K562 (cell line): ENCODE measurements at regions not wholly inside any gene's neighbourhood (a gene's known extent, or its start where the extent isn't known, plus 50 kb on each side); places are given as distances from the start of the nearest gene placed in this dataset.
A peak's percentile ranks its signal among the peaks of the same experiment; 100 is the strongest.

Experiments
- CAMTA2 ChIP-seq: fragments of 250-450 bp; sonication (Bioruptor Pico); conservative IDR thresholded peaks from 2 replicates; pipeline ENCODE4 v1.5.1; 2022
- CBX8 ChIP-seq: fragments of 200-600 bp; sonication (generic); IDR thresholded peaks from 2 replicates; pipeline ENCODE4 v1.6.1; 2012; ENCODE audit warnings: borderline replicate concordance, mixed run types, low read depth, mild to moderate bottlenecking, moderate library complexity, mixed read lengths, low read length, control low read depth, inconsistent platforms; ENCODE audit not compliant: poor library complexity, severe bottlenecking; ENCODE audit errors: extremely low read depth
- CEBPB ChIP-seq: fragments of 450-650 bp; IDR thresholded peaks from 2 replicates; pipeline ENCODE4 v1.6.1; 2016; ENCODE audit warnings: missing genetic modification characterization, missing compliant biosample characterization
- CREB3L1 ChIP-seq: fragments of 450-650 bp; IDR thresholded peaks from 2 replicates; pipeline ENCODE4 v1.6.1; 2014; ENCODE audit warnings: low read depth, mild to moderate bottlenecking, moderate library complexity, borderline replicate concordance
- E4F1 ChIP-seq: fragments of 250-450 bp; sonication (Bioruptor Pico); IDR thresholded peaks from 2 replicates; pipeline ENCODE4 v1.5.0; 2021; ENCODE audit warnings: mild to moderate bottlenecking, borderline replicate concordance
- ELF1 ChIP-seq: fragments of 200-800 bp; sonication (Bioruptor generic); IDR thresholded peaks from 2 replicates; pipeline ENCODE4 v1.6.1; 2016; ENCODE audit warnings: missing genetic modification characterization, missing compliant biosample characterization
- FOXO4 ChIP-seq: fragments of 450-650 bp; formaldehyde crosslinking; IDR thresholded peaks from 2 replicates; pipeline ENCODE4 v1.4.0; 2020; ENCODE audit warnings: mild to moderate bottlenecking, moderate library complexity
- GTF3C2 ChIP-seq: IDR thresholded peaks from 3 replicates; pipeline ENCODE4 v1.6.1; 2011; ENCODE audit warnings: borderline replicate concordance, mild to moderate bottlenecking, moderate library complexity; ENCODE audit not compliant: insufficient read length; ENCODE audit errors: extremely low read depth
- KAT8 ChIP-seq: fragments of 450-650 bp; IDR thresholded peaks from 2 replicates; pipeline ENCODE4 v1.6.1; 2016; ENCODE audit warnings: low read depth, mild to moderate bottlenecking
- NONO ChIP-seq, 2 experiments: fragments of 200-400 bp in 1 of 2; fragments of 450-650 bp in 1 of 2; formaldehyde crosslinking in 1 of 2; IDR thresholded peaks; 2 replicates each; pipeline ENCODE4 v1.6.1; 2017; ENCODE audit warnings: low read depth in 2 of 2, mild to moderate bottlenecking in 2 of 2, moderate library complexity in 2 of 2, low read length in 1 of 2
- PHF8 ChIP-seq: fragments of 200-600 bp; sonication (generic); IDR thresholded peaks from 2 replicates; pipeline ENCODE4 v1.6.1; 2012; ENCODE audit warnings: mixed run types, mild to moderate bottlenecking, inconsistent platforms, low read length, moderate library complexity, borderline replicate concordance
- ZNF449 ChIP-seq: fragments of 250-450 bp; sonication (Bioruptor Pico); IDR thresholded peaks from 2 replicates; pipeline ENCODE4 v1.8.0; 2022; ENCODE audit warnings: moderate library complexity, mild to moderate bottlenecking, inconsistent platforms
- ZNF589 ChIP-seq: fragments of 200-800 bp; sonication (Bioruptor generic); IDR thresholded peaks from 2 replicates; pipeline ENCODE4 v1.6.1; 2016; ENCODE audit warnings: low read depth, missing genetic modification characterization, missing compliant biosample characterization
- ZNF644 ChIP-seq: fragments of 200-800 bp; sonication (Bioruptor generic); IDR thresholded peaks from 2 replicates; pipeline ENCODE4 v1.6.1; 2016; ENCODE audit warnings: low read depth, missing genetic modification characterization, missing compliant biosample characterization
- ZNF75A ChIP-seq: fragments of 450-650 bp; formaldehyde crosslinking; IDR thresholded peaks from 2 replicates; pipeline ENCODE4 v1.4.0; 2020; ENCODE audit warnings: mild to moderate bottlenecking
- ZNF780A ChIP-seq: fragments of 250-450 bp; sonication (Bioruptor Pico); IDR thresholded peaks from 2 replicates; pipeline ENCODE4 v1.5.0; 2021; ENCODE audit warnings: mild to moderate bottlenecking

- TF ChIP-seq ZNF75A (CRISPR knock-in tag) (no peak), GTF3C2 (no peak), CREB3L1 (no peak), CEBPB (tag) (peak; percentile 87), KAT8 (no peak), PHF8 (no peak), E4F1 (CRISPR knock-in tag) (no peak), CAMTA2 (CRISPR knock-in tag) (no peak), ZNF780A (no peak), ELF1 (tag) (no peak), NONO (IDR thresholded peaks at IDR 0.05; ENCODE audit: low read depth in 2 of 2, low read length in 1 of 2) (no peak), FOXO4 (no peak), CBX8 (no peak), ZNF589 (CRISPR knock-in tag) (peak; percentile 55; the same call in 1 of the 2 replicates), ZNF449 (CRISPR knock-in tag) (no peak), ZNF644 (tag) (no peak)
Measured at GRCh38 chr7:86995052-86995725, 64.3 kb downstream of the ELAPOR2 start (continued).
